Hepatocyte (in vitro differentiated cells): ENCODE measurements at regions not wholly inside any gene's neighbourhood (a gene's known extent, or its start where the extent isn't known, plus 50 kb on each side); places are given as distances from the start of the nearest gene placed in this dataset.

Experiments used
- DNase-seq: peaks from one replicate; pipeline ENCODE4 v3.0.0-alpha.2; 2016; ENCODE audit warnings: low spot score
- H2AFZ ChIP-seq: fragments of 200-600 bp; sonication (generic); 2 replicates; pipeline ENCODE4 v1.6.0; 2016; ENCODE audit warnings: antibody characterized with exemption, mild to moderate bottlenecking
- H3K27ac ChIP-seq: fragments of 200-600 bp; sonication (generic); 2 replicates; pipeline ENCODE4 v1.5.1; 2016; ENCODE audit warnings: mild to moderate bottlenecking
- H3K27me3 ChIP-seq: fragments of 200-600 bp; sonication (generic); 2 replicates; pipeline ENCODE4 v1.6.1; 2016
- H3K36me3 ChIP-seq: fragments of 200-600 bp; sonication (generic); replicated peaks from 2 replicates; pipeline ENCODE4 v1.5.1; 2016; ENCODE audit warnings: low read depth; ENCODE audit not compliant: insufficient read depth
- H3K4me1 ChIP-seq: fragments of 200-600 bp; sonication (generic); 2 replicates; pipeline ENCODE4 v1.5.1; 2016; ENCODE audit warnings: mild to moderate bottlenecking, moderate library complexity; ENCODE audit not compliant: insufficient read depth
- H3K4me2 ChIP-seq: fragments of 200-600 bp; sonication (generic); 2 replicates; pipeline ENCODE4 v1.6.0; 2016
- H3K4me3 ChIP-seq: fragments of 200-600 bp; sonication (generic); 2 replicates; pipeline ENCODE4 v1.5.1; 2016; ENCODE audit warnings: mild to moderate bottlenecking
- H3K79me2 ChIP-seq: fragments of 200-600 bp; sonication (generic); 2 replicates; pipeline ENCODE4 v1.6.0; 2017; ENCODE audit warnings: mild to moderate bottlenecking
- H3K9me2 ChIP-seq: fragments of 200-600 bp; sonication (generic); replicated peaks from 2 replicates; pipeline ENCODE4 v1.6.0; 2017; ENCODE audit warnings: mild to moderate bottlenecking; ENCODE audit not compliant: insufficient read depth
- H3K9me3 ChIP-seq: fragments of 200-600 bp; sonication (generic); 2 replicates; pipeline ENCODE4 v1.5.1; 2016; ENCODE audit warnings: low read depth, mild to moderate bottlenecking
- H4K20me1 ChIP-seq: fragments of 200-600 bp; sonication (generic); 2 replicates; pipeline ENCODE4 v1.6.0; 2016; ENCODE audit warnings: mild to moderate bottlenecking; ENCODE audit not compliant: insufficient read depth, poor library complexity, severe bottlenecking
- EZH2 ChIP-seq: fragments of 200-600 bp; sonication (generic); IDR thresholded peaks from 2 replicates; pipeline ENCODE4 v1.6.1; 2016; ENCODE audit warnings: antibody characterized with exemption, mild to moderate bottlenecking, borderline replicate concordance
- EZH2phosphoT487 ChIP-seq: fragments of 200-600 bp; sonication (generic); IDR thresholded peaks from one replicate; pipeline ENCODE4 v1.6.1; 2018; ENCODE audit warnings: antibody characterized with exemption, mild to moderate bottlenecking, low read depth, moderate library complexity; ENCODE audit not compliant: unreplicated experiment, severe bottlenecking
- WGBS: methylation state at CpG from one replicate; pipeline ENCODE4 v1.1.6; 2016; ENCODE audit warnings: low lambda C conversion rate; ENCODE audit errors: missing lambda C conversion rate; 5-methylcytosine and 5-hydroxymethylcytosine counted together
- TF ChIP-seq, protein P1 (sequence below): fragments of 200-600 bp; sonication (generic); IDR thresholded peaks from 2 replicates; pipeline ENCODE4 v1.5.1; 2016; ENCODE audit warnings: antibody characterized with exemption, mild to moderate bottlenecking; ENCODE audit not compliant: poor library complexity

DNA sequence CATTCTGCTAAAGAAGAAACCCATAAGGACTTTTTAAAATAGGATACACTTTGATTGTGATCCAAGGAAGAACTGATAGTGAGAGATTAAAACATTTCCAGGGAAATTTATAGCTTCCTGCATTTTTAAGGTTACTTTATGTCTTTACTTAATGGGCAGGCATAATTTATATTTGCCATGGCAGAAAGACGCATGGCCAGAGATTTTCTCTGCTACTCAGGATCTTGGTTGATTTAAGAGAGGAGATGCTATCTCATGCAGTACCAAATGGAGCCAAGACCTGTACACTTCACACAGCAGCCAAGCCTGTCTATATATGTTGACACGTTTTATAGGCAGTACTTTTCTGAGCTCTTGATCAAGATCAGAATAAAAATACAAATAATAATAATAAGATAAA is 60.9 kb upstream of the NT5C1B start:
- H4K20me1 ChIP-seq: no peaks in the 10 kb centered on the region
- peaks cover 4% of the 10 kb centered on the region for H3K4me1 ChIP-seq
- H3K79me2 ChIP-seq: no peaks in the 10 kb centered on the region
- no peaks in the 10 kb centered on the region for H3K36me3 ChIP-seq
- TF ChIP-seq, protein P1, sequence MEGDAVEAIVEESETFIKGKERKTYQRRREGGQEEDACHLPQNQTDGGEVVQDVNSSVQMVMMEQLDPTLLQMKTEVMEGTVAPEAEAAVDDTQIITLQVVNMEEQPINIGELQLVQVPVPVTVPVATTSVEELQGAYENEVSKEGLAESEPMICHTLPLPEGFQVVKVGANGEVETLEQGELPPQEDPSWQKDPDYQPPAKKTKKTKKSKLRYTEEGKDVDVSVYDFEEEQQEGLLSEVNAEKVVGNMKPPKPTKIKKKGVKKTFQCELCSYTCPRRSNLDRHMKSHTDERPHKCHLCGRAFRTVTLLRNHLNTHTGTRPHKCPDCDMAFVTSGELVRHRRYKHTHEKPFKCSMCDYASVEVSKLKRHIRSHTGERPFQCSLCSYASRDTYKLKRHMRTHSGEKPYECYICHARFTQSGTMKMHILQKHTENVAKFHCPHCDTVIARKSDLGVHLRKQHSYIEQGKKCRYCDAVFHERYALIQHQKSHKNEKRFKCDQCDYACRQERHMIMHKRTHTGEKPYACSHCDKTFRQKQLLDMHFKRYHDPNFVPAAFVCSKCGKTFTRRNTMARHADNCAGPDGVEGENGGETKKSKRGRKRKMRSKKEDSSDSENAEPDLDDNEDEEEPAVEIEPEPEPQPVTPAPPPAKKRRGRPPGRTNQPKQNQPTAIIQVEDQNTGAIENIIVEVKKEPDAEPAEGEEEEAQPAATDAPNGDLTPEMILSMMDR: no peak
- TF ChIP-seq EZH2phosphoT487 (no peak), EZH2 (no peak)
- no peak for DNase-seq
- no peak overlapping the region for H3K27ac ChIP-seq
- H2AFZ ChIP-seq: no peak overlapping the region
- no peak overlapping the region for H3K4me3 ChIP-seq
- H3K4me2 ChIP-seq: no peak overlapping the region
- no peaks in the 10 kb centered on the region for H3K27me3 ChIP-seq
- no peaks in the 10 kb centered on the region for H3K9me2 ChIP-seq
- 63% methylated on average over 2 of the region's 2 CpGs for WGBS
- H3K9me3 ChIP-seq: no peaks in the 10 kb centered on the region

DNA sequence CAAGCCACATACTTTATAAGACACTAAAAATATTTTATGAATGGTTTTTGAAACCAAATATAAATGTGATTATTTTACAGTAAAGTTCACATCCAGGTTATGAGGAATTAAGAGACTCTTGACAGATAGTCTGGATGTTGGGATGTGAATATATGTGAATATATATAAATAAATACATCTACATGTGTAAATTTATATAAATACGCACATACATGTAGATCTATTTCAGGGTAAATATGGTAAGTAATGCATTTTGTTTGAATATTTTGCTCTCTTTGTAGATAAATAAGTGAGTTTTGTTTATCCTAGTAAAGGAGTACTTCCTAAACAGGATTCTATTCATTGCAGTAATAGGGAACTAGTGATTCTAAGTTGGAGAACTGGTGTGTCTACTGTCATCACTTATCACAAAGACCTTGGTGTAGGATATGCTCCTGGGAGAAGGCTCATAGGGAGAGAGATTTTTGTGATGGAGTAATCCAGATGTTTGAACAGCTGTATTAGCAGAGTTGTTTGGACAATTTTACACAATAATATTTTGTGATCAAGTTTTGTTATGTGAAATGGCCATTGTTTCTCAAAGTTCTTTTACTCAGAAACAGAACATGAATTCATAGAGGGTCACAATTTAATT is 60.2 kb upstream of the NT5C1B start:
- WGBS: 100% methylated on average over 1 of the region's 1 CpG
- H2AFZ ChIP-seq: no peak overlapping the region
- TF ChIP-seq EZH2phosphoT487 (no peak), EZH2 (no peak)
- TF ChIP-seq, protein P1: no peak

DNA sequence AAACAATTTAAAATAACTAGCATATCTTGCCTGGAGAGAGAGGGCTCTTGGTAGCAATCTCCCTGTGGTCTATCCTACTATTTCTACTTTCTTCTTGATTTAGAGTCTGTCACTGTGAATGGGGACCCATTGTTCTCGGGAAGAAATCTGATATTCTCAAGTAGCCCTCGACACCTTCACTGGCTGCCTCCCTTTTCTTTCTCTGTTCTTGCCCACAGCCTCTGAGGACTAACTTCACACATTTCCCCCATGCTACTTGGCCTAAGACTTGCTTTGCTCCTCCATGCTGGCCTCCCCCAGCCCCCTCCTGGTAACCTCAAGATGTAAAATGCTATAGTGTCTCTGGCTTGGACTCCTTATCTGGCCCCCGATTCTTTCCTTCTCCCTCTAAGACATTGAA is 58.8 kb upstream of the NT5C1B start:
- Histone ChIP-seq H2AFZ (no peak overlapping the region), H3K27me3 (no peaks in the 10 kb centered on the region), H3K4me1 (peaks cover 2% of the 10 kb centered on the region), H3K79me2 (no peaks in the 10 kb centered on the region), H3K27ac (no peak overlapping the region), H3K9me3 (no peaks in the 10 kb centered on the region), H3K36me3 (no peaks in the 10 kb centered on the region), H3K4me3 (no peak overlapping the region), H3K4me2 (no peak overlapping the region), H3K9me2 (no peaks in the 10 kb centered on the region), H4K20me1 (no peaks in the 10 kb centered on the region)
- no peak for TF ChIP-seq EZH2
- TF ChIP-seq, protein P1: no peak
- no peak for TF ChIP-seq EZH2phosphoT487
- WGBS: 98% methylated on average over 3 of the region's 3 CpGs
- DNase-seq: no peak

More for the DNA sequence above, 60.2 kb upstream of the NT5C1B start:
- DNase-seq: no peak
- no peak overlapping the region for H3K4me2 ChIP-seq
- H4K20me1 ChIP-seq: no peaks in the 10 kb centered on the region
- H3K9me3 ChIP-seq: no peaks in the 10 kb centered on the region
- no peaks in the 10 kb centered on the region for H3K79me2 ChIP-seq
- H3K36me3 ChIP-seq: no peaks in the 10 kb centered on the region
- H3K4me1 ChIP-seq: peaks cover 4% of the 10 kb centered on the region
- no peaks in the 10 kb centered on the region for H3K27me3 ChIP-seq
- H3K4me3 ChIP-seq: no peak overlapping the region
- no peaks in the 10 kb centered on the region for H3K9me2 ChIP-seq
- H3K27ac ChIP-seq: no peak overlapping the region

DNA sequence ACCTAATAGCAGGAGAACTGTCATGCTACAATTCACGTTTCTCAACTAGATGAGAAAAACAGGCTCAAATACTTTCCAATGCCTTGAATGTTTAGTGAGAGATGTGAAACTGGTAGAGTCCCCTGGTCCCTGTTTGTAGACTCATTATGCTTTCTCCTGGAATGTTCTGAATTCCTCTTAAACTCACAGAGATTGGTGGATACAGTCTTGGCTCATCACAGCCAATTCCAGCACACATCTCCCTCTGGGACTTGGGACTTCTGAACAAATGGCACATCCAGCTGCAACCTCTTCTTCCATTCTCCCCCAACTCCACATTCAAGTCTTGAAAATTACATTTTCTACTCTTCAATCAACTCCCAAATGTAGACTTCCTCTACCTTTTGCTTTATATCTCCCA is 58.4 kb upstream of the NT5C1B start:
- Histone ChIP-seq H2AFZ (no peak overlapping the region), H3K4me3 (no peak overlapping the region), H3K27ac (no peak overlapping the region), H3K9me3 (no peaks in the 10 kb centered on the region), H3K4me1 (no peaks in the 10 kb centered on the region), H3K27me3 (no peaks in the 10 kb centered on the region), H3K9me2 (no peaks in the 10 kb centered on the region), H3K79me2 (no peaks in the 10 kb centered on the region), H3K36me3 (no peaks in the 10 kb centered on the region), H4K20me1 (no peaks in the 10 kb centered on the region), H3K4me2 (no peak overlapping the region)
- 75% methylated on average over 1 of the region's 1 CpG for WGBS
- no peak for DNase-seq
- TF ChIP-seq EZH2: no peak
- TF ChIP-seq, protein P1: no peak
- TF ChIP-seq EZH2phosphoT487: no peak
